ENCODE measurements at regions not wholly inside any gene's neighbourhood (a gene's known extent, or its start where the extent isn't known, plus 50 kb on each side); places are given as distances from the start of the nearest gene placed in this dataset.

DNA sequence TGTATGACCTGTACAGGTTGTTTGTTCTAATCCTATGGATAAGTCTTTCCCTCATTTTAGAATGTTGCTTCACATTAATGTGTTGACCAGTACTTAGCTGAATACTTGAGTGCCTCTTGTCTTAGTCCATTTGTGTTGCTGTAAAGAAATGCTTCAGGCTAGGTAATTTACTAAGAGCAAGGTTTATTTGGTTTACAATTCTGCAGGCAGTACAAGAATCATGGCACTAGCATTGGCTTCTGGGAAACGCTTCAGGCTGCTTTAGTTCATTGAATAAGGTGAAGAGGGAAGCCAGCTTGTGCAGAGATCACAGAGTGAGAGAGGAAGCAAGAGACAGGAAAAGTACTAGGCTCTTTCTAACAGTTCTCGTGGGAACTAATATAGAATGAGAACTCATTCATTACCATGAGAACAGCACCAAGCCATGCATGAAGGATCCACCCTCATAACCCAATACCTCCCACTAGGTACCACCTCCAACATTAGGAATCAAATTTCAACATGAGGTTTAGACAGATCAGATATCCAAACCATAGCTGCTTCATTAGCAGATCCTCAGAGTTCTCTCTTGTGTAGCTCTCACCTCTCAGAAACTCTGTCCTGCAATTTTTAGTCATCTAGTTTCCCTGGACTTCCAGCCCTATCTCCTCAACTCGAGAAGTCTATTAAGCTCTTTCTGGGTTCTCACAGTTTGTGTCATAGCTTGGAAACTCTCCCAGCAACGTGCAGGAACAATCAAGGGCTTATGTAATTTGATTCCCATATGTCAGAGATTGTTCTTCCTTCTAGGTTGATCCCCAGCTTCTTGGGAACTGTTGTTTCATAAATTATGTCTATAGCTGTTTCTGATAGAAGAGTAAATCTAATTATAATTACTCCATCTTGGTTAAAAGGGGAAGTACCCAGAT is 2082.3 kb upstream of the CELF4 start:
- Histone ChIP-seq H3K36me3 (replicated peaks) (no peaks in the 10 kb centered on the region; the same call in 1 of the 2 replicates), H3K4me3 (no peak overlapping the region), H3K4me1 (peaks cover 3% of the 10 kb centered on the region; the same call in 1 of the 2 replicates), H3K27me3 (ENCODE audit: low read depth) (no peaks in the 10 kb centered on the region), H3K9me3 (no peaks in the 10 kb centered on the region)
- peak; percentile 25 to 50 for DNase-seq (ENCODE audit: low spot score in 2 of 2)
- in situ Hi-C loops (cut with MboI; ENCODE audit: low sequenced_read_pairs), result no loop called here

DNA sequence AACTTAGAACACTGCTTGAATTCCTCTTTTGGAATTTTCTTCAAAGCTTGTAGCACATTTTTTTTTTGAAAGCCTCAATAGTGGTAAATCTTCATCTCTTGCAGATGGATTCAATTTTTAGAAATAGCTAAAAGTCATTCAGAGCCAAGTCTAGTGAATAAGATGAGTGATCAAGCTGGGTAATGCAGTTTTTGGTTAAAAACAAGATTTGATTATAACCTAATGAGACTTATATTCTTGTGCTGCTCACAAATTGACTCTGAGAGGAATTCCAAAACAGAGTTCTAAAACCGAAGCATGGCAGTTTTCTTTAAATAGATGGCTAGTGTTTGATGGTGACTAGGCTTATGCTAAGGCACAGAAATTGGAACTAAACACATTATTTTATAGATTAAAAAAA is 2072.6 kb upstream of the CELF4 start:
- H3K9me3 ChIP-seq, result no peaks in the 10 kb centered on the region
- no peak overlapping the region for H3K4me3 ChIP-seq
- H3K4me1 ChIP-seq, result peaks cover 3% of the 10 kb centered on the region; the same call in 1 of the 2 replicates
- in situ Hi-C loops (cut with MboI; ENCODE audit: low sequenced_read_pairs), result no loop called here
- no peaks in the 10 kb centered on the region for H3K27me3 ChIP-seq (ENCODE audit: low read depth)
- no peaks in the 10 kb centered on the region for H3K36me3 ChIP-seq (replicated peaks)
- no peak for DNase-seq (ENCODE audit: low spot score in 2 of 2)

DNA sequence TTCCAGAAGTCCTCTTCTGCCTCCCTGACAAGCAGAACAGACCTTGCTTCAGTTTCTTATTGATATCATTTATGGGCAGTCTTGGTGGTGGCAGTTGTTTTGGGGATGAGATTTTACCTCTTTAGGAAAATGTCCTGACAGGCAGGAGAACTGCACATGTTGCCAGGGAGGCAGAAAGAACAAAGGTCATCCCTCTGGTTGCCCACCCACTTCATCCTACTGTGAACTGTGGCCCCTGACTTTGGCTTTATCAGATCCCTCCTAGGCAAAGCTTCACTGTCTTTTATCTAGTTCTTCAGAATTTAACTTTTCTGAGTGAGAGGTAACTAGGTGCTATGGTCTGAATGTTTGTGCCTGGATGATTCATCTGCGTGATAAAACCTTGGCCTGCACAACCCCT is 2071.3 kb upstream of the CELF4 start:
- Histone ChIP-seq H3K4me1 (peaks cover 3% of the 10 kb centered on the region; the same call in 1 of the 2 replicates), H3K36me3 (replicated peaks) (no peaks in the 10 kb centered on the region), H3K9me3 (no peaks in the 10 kb centered on the region), H3K27me3 (ENCODE audit: low read depth) (no peaks in the 10 kb centered on the region), H3K4me3 (no peak overlapping the region)
- in situ Hi-C loops (cut with MboI; ENCODE audit: low sequenced_read_pairs), result no loop called here
- DNase-seq (ENCODE audit: low spot score in 2 of 2), result no peak

- in situ Hi-C loops (cut with MboI; ENCODE audit: low sequenced_read_pairs), result no loop called here
- DNase-seq (ENCODE audit: low spot score in 2 of 2), result no peak
- no peak overlapping the region for H3K4me3 ChIP-seq
Measured at GRCh38 chr18:39635966-39636365, 2070.4 kb upstream of the CELF4 start.

DNA sequence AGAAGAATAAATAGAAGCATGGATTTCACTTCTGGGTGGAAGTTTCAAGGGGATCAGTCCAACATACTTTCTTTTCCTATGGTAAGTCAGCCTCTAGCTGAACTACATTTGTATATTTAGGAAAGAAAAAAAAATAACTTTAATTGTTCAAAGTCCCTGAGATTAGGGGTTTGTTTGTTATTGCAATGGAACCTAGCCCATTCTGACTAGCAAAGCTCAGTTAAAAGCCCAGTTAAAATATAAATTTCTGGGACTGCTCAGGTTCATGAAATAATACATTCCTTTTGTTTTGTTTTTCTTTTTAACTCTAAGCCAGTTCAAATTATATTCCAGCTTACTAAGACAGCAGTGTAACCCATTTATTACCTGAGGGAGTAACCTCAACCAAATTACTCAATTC is 2069.6 kb upstream of the CELF4 start:
- no peaks in the 10 kb centered on the region for H3K27me3 ChIP-seq (ENCODE audit: low read depth)
- no peak overlapping the region for H3K4me3 ChIP-seq
- DNase-seq (ENCODE audit: low spot score in 2 of 2), result no peak
- in situ Hi-C loops (cut with MboI; ENCODE audit: low sequenced_read_pairs), result no loop called here
- no peaks in the 10 kb centered on the region for H3K36me3 ChIP-seq (replicated peaks)
- H3K4me1 ChIP-seq, result peaks cover 14% of the 10 kb centered on the region
- H3K9me3 ChIP-seq, result no peaks in the 10 kb centered on the region

More at GRCh38 chr18:39635966-39636365, 2070.4 kb upstream of the CELF4 start:
- Histone ChIP-seq H3K27me3 (ENCODE audit: low read depth) (no peaks in the 10 kb centered on the region), H3K9me3 (no peaks in the 10 kb centered on the region), H3K36me3 (replicated peaks) (no peaks in the 10 kb centered on the region), H3K4me1 (peaks cover 10% of the 10 kb centered on the region)

DNA sequence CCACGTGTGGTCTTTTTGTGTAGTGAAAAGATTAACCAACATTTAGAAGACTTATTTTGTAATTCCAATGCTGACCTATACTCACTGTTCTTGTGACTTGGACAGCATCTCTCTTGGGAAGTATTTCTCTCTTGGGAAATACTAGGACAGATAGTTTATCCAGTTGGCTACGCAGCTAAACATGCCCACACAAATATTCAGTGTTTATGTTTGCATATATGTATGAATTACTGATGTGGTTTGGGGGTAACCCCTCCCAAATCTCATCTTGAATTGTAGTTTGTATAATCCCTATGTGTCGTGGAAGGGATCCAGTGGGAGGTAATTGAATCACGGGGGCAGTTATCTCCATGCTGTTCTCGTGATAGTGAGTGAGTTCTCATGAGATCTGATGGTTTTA is 2062.3 kb upstream of the CELF4 start:
- Histone ChIP-seq H3K4me1 (peaks cover 21% of the 10 kb centered on the region), H3K4me3 (no peak overlapping the region), H3K9me3 (no peaks in the 10 kb centered on the region), H3K36me3 (replicated peaks) (no peaks in the 10 kb centered on the region), H3K27me3 (ENCODE audit: low read depth) (no peaks in the 10 kb centered on the region)
- no peak for DNase-seq (ENCODE audit: low spot score in 2 of 2)
- in situ Hi-C loops (cut with MboI; ENCODE audit: low sequenced_read_pairs), result no loop called here

- H3K27me3 ChIP-seq (ENCODE audit: low read depth), result no peaks in the 10 kb centered on the region
- no peaks in the 10 kb centered on the region for H3K36me3 ChIP-seq (replicated peaks)
- H3K4me3 ChIP-seq, result no peak overlapping the region
- DNase-seq (ENCODE audit: low spot score in 2 of 2), result no peak
- peaks cover 17% of the 10 kb centered on the region for H3K4me1 ChIP-seq
- in situ Hi-C loops (cut with MboI; ENCODE audit: low sequenced_read_pairs), result no loop called here
- no peaks in the 10 kb centered on the region for H3K9me3 ChIP-seq
Measured at GRCh38 chr18:39624961-39625360, 2059.4 kb upstream of the CELF4 start.

DNA sequence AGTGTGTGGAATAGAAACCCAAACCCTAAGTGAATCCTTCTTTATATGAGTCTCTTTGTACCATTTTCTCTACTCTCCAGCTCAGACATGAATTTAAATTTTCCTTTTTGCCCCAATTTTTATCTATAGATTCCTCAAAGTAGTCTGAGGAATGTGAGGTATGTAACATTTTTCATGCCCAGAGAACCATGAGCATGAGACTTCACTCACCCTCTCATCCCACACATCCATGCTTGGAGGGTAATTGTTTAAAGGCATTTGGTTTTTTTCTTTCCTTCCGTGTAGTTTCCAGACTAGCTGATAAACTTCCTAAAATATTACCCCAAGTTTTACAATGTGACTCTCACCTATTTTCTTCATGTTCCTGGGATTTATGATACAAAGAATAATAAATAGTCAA is 2056.8 kb upstream of the CELF4 start:
- Histone ChIP-seq H3K27me3 (ENCODE audit: low read depth) (no peaks in the 10 kb centered on the region), H3K4me1 (peaks cover 7% of the 10 kb centered on the region), H3K4me3 (no peak overlapping the region), H3K9me3 (no peaks in the 10 kb centered on the region), H3K36me3 (replicated peaks) (no peaks in the 10 kb centered on the region)
- DNase-seq (ENCODE audit: low spot score in 2 of 2), result no peak
- in situ Hi-C loops (cut with MboI; ENCODE audit: low sequenced_read_pairs), result no loop called here

DNA sequence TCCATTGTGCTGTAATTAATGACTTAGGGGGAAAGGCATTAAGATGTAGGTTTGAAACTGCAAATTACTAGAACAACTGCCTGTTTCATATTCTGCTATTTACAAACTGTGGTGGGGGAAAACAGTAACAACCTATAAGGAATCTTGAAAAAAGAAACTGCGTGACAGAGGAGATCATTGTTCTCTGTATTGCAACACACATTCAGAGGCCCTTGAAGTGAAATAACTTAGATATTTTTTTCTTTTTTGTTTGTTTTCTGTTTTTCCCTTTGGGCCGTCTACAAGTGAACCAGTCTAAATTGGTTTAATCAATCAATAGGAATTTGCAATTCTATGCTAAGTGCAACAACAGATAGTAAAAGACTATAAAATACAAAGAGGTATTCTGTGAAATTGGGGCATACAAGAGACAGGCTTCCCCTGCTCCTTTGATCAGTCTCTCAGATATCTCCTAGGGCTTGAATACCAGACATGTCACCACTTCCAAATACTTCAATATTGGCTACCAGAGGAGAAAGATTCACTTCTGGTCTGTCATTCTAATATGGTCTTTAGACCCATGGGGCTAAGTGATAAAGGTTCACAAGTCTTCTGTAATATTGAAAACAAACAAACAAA is 2055.1 kb upstream of the CELF4 start:
- peak in 1 of 2 experiments; percentile 22 for DNase-seq (ENCODE audit: low spot score in 2 of 2)
- in situ Hi-C loops (cut with MboI; ENCODE audit: low sequenced_read_pairs), result no loop called here
- H3K4me1 ChIP-seq, result peaks cover 7% of the 10 kb centered on the region
- no peaks in the 10 kb centered on the region for H3K9me3 ChIP-seq
- H3K4me3 ChIP-seq, result no peak overlapping the region
- no peaks in the 10 kb centered on the region for H3K36me3 ChIP-seq (replicated peaks)
- no peaks in the 10 kb centered on the region for H3K27me3 ChIP-seq (ENCODE audit: low read depth)

- Histone ChIP-seq H3K36me3 (replicated peaks) (no peaks in the 10 kb centered on the region), H3K27me3 (ENCODE audit: low read depth) (no peaks in the 10 kb centered on the region), H3K9me3 (no peaks in the 10 kb centered on the region), H3K4me3 (no peak overlapping the region), H3K4me1 (peaks cover 13% of the 10 kb centered on the region)
- in situ Hi-C loops (cut with MboI; ENCODE audit: low sequenced_read_pairs), result no loop called here
- DNase-seq (ENCODE audit: low spot score in 2 of 2), result no peak
Measured at GRCh38 chr18:39618265-39619003, 2052.8 kb upstream of the CELF4 start.

GRCh38 chr18:39611381-39612100 is 2045.9 kb upstream of the CELF4 start:
- Histone ChIP-seq H3K4me1 (peaks cover 8% of the 10 kb centered on the region), H3K9me3 (no peaks in the 10 kb centered on the region), H3K4me3 (no peak overlapping the region), H3K27me3 (ENCODE audit: low read depth) (no peaks in the 10 kb centered on the region), H3K36me3 (replicated peaks) (no peaks in the 10 kb centered on the region)
- in situ Hi-C loops (cut with MboI; ENCODE audit: low sequenced_read_pairs), result no loop called here
- peak; percentile 21 to 22 for DNase-seq (ENCODE audit: low spot score in 2 of 2)

GRCh38 chr18:39607034-39607433 is 2041.4 kb upstream of the CELF4 start:
- Histone ChIP-seq H3K9me3 (no peaks in the 10 kb centered on the region), H3K36me3 (replicated peaks) (no peaks in the 10 kb centered on the region), H3K4me3 (no peak overlapping the region), H3K27me3 (ENCODE audit: low read depth) (no peaks in the 10 kb centered on the region), H3K4me1 (peaks cover 9% of the 10 kb centered on the region)
- in situ Hi-C loops (cut with MboI; ENCODE audit: low sequenced_read_pairs), result no loop called here
- DNase-seq (ENCODE audit: low spot score in 2 of 2), result no peak

- H3K4me1 ChIP-seq, result peaks cover 7% of the 10 kb centered on the region; the same call in 1 of the 2 replicates
- H3K36me3 ChIP-seq (replicated peaks), result no peaks in the 10 kb centered on the region
- no peaks in the 10 kb centered on the region for H3K9me3 ChIP-seq
- H3K27me3 ChIP-seq (ENCODE audit: low read depth), result no peaks in the 10 kb centered on the region
- in situ Hi-C loops (cut with MboI; ENCODE audit: low sequenced_read_pairs), result no loop called here
- DNase-seq (ENCODE audit: low spot score in 2 of 2), result no peak
- no peak overlapping the region for H3K4me3 ChIP-seq
Measured at GRCh38 chr18:39604836-39605235, 2039.2 kb upstream of the CELF4 start.
